CD14-positive monocyte (primary cell): ENCODE measurements at regions not wholly inside any gene's neighbourhood (a gene's known extent, or its start where the extent isn't known, plus 50 kb on each side); places are given as distances from the start of the nearest gene placed in this dataset.

Experiments used
- DNase-seq, 3 donors: peaks; one replicate each; pipeline ENCODE4 v3.0.0-alpha.2; 2011 to 2022
- H2AFZ ChIP-seq: 2 replicates; pipeline ENCODE4 v1.6.0; 2012; ENCODE audit warnings: mild to moderate bottlenecking, low read depth, low read length, inconsistent platforms; ENCODE audit not compliant: insufficient read depth, poor library complexity, severe bottlenecking
- H3K27ac ChIP-seq, 2 donors: 1 replicate in 1 of 2; 2 replicates in 1 of 2; pipeline ENCODE4 v1.5.1; 2012 to 2013; ENCODE audit warnings: low read length in 2 of 2, control low read depth in 1 of 2, inconsistent platforms in 1 of 2, low read depth in 1 of 2, mild to moderate bottlenecking in 1 of 2
- H3K27me3 ChIP-seq, 2 donors: one replicate each; pipeline versions ENCODE4 v1.6.0 to v1.6.1; 2011 to 2013; ENCODE audit warnings: low read length in 2 of 2; ENCODE audit not compliant: control insufficient read depth in 2 of 2, insufficient read depth in 2 of 2
- H3K36me3 ChIP-seq, 2 donors: replicated peaks in 1 of 2; 1 replicate in 1 of 2; 2 replicates in 1 of 2; pipeline versions ENCODE4 v1.5.1 to v1.6.1; 2012 to 2013; ENCODE audit warnings: low read length in 2 of 2, control low read depth in 1 of 2, inconsistent platforms in 1 of 2, mild to moderate bottlenecking in 1 of 2; ENCODE audit not compliant: insufficient read depth in 2 of 2, control insufficient read depth in 1 of 2
- H3K4me1 ChIP-seq, 2 donors: 1 replicate in 1 of 2; 2 replicates in 1 of 2; pipeline versions ENCODE4 v1.5.1 to v1.6.1; 2012 to 2013; ENCODE audit warnings: low read length in 2 of 2, control low read depth in 1 of 2, inconsistent platforms in 1 of 2, mild to moderate bottlenecking in 1 of 2, moderate library complexity in 1 of 2; ENCODE audit not compliant: insufficient read depth in 2 of 2, control insufficient read depth in 1 of 2
- H3K4me2 ChIP-seq: replicated peaks from 2 replicates; pipeline ENCODE3; 2012; ENCODE audit warnings: low read length, moderate library complexity, mild to moderate bottlenecking; ENCODE audit not compliant: poor library complexity, severe bottlenecking; ENCODE audit errors: extremely low read depth
- H3K4me3 ChIP-seq, 3 experiments: fragments of 200-600 bp in 1 of 3; sonication (generic) in 1 of 3; replicated peaks in 1 of 3; 1 replicate in 2 of 3; 2 replicates in 1 of 3; pipeline ENCODE4 v1.5.1; 2011 to 2013; ENCODE audit warnings: low read length in 3 of 3, mild to moderate bottlenecking in 3 of 3, control low read depth in 2 of 3, low read depth in 2 of 3, inconsistent platforms in 1 of 3, moderate library complexity in 1 of 3
- H3K79me2 ChIP-seq: 2 replicates; pipeline ENCODE4 v1.6.0; 2012; ENCODE audit warnings: mild to moderate bottlenecking, control low read depth, inconsistent platforms, low read length, moderate library complexity; ENCODE audit not compliant: insufficient read depth
- H3K9ac ChIP-seq: 2 replicates; pipeline ENCODE4 v1.6.0; 2017; ENCODE audit warnings: low read length, mild to moderate bottlenecking; ENCODE audit not compliant: insufficient read depth, poor library complexity, severe bottlenecking
- H3K9me3 ChIP-seq, 2 donors: replicated peaks in 1 of 2; 1 replicate in 1 of 2; 2 replicates in 1 of 2; pipeline versions ENCODE4 v1.5.1 to v1.6.1; 2012 to 2013; ENCODE audit warnings: low read length in 2 of 2, control low read depth in 1 of 2; ENCODE audit not compliant: control insufficient read depth in 1 of 2, insufficient read depth in 1 of 2
- H4K20me1 ChIP-seq: 2 replicates; pipeline ENCODE4 v1.6.0; 2012; ENCODE audit warnings: mild to moderate bottlenecking, low read length, control low read depth, moderate library complexity; ENCODE audit not compliant: insufficient read depth
- H3K27ac Mint-ChIP-seq, 7 donors: one replicate each; pipeline ENCODE4 v1.8.0; 2020; ENCODE audit warnings: mild to moderate bottlenecking in 7 of 7, mixed read lengths in 7 of 7, moderate library complexity in 6 of 7, inconsistent platforms in 2 of 7
- H3K27me3 Mint-ChIP-seq, 3 donors: one replicate each; pipeline ENCODE4 v1.8.0; 2021 to 2022; ENCODE audit warnings: low read depth in 3 of 3, mild to moderate bottlenecking in 3 of 3, mixed read lengths in 3 of 3, moderate library complexity in 3 of 3, inconsistent platforms in 1 of 3
- H3K36me3 Mint-ChIP-seq, 2 donors: one replicate each; pipeline ENCODE4 v1.8.0; 2020; ENCODE audit warnings: mixed read lengths in 2 of 2, inconsistent platforms in 1 of 2, mild to moderate bottlenecking in 1 of 2
- H3K4me1 Mint-ChIP-seq: one replicate; pipeline ENCODE4 v1.8.0; 2020; ENCODE audit warnings: mild to moderate bottlenecking, mixed read lengths
- H3K4me3 Mint-ChIP-seq, 2 donors: one replicate each; pipeline ENCODE4 v1.8.0; 2020; ENCODE audit warnings: mild to moderate bottlenecking in 2 of 2, mixed read lengths in 2 of 2, moderate library complexity in 1 of 2
- H3K9me3 Mint-ChIP-seq, 7 donors: one replicate each; pipeline ENCODE4 v1.8.0; 2020 to 2022; ENCODE audit warnings: mixed read lengths in 7 of 7, mild to moderate bottlenecking in 6 of 7, moderate library complexity in 6 of 7, inconsistent platforms in 2 of 7
- CTCF ChIP-seq: fragments of 200-600 bp; IDR thresholded peaks from one replicate; pipeline ENCODE4 v1.8.0; 2022; ENCODE audit warnings: antibody characterized with exemption, mild to moderate bottlenecking
- WGBS: methylation state at CpG from one replicate; pipeline ENCODE4 v1.1.5; 2013; ENCODE audit warnings: missing lambda C conversion rate; ENCODE audit not compliant: insufficient coverage; 5-methylcytosine and 5-hydroxymethylcytosine counted together
- intact Hi-C, 2 donors: fragments of 100-400 bp; cut with micrococcal nuclease; formaldehyde crosslinking; loops; one replicate each; pipeline versions ENCODE4 v1.15.0 to v1.15.1; 2023

- no peak for TF ChIP-seq CTCF
- H3K79me2 ChIP-seq: no peaks in the 10 kb centered on the region
- no peaks in the 10 kb centered on the region for H3K4me1 ChIP-seq
- H3K27me3 ChIP-seq: peaks cover 5 to 8% of the 10 kb centered on the region in 2 donors
- no peak overlapping the region for H2AFZ ChIP-seq
- peaks cover 4 to 10% (median 7%) of the 10 kb centered on the region in 3 donors for H3K27me3 Mint-ChIP-seq
- H4K20me1 ChIP-seq: no peaks in the 10 kb centered on the region
- H3K4me3 Mint-ChIP-seq: no peak overlapping the region
- H3K27ac Mint-ChIP-seq: no peak overlapping the region
- no peak overlapping the region for H3K27ac ChIP-seq
- intact Hi-C loops: no loop called here
- no peak overlapping the region for H3K4me3 ChIP-seq
- no peak for DNase-seq
- no peak overlapping the region for H3K9ac ChIP-seq
- no peaks in the 10 kb centered on the region for H3K36me3 ChIP-seq
- H3K9me3 Mint-ChIP-seq: peaks cover 0 to 2% (median 0%) of the 10 kb centered on the region in 7 donors
- no peaks in the 10 kb centered on the region for H3K9me3 ChIP-seq
- H3K36me3 Mint-ChIP-seq: no peaks in the 10 kb centered on the region
- H3K4me2 ChIP-seq: no peak overlapping the region
- WGBS: no CpG with 5 or more reads among the region's 4 CpGs
- H3K4me1 Mint-ChIP-seq: no peaks in the 10 kb centered on the region
Measured at GRCh38 chr16:73885319-73885718, 411.3 kb upstream of the PSMD7 start.

- Histone ChIP-seq H3K4me1 (no peaks in the 10 kb centered on the region), H3K27me3 (peaks cover 1 to 6% of the 10 kb centered on the region in 2 donors), H3K4me2 (no peak overlapping the region), H3K79me2 (no peaks in the 10 kb centered on the region), H3K4me3 (no peak overlapping the region), H4K20me1 (no peaks in the 10 kb centered on the region), H3K36me3 (no peaks in the 10 kb centered on the region), H2AFZ (no peak overlapping the region), H3K9me3 (no peaks in the 10 kb centered on the region), H3K27ac (no peak overlapping the region), H3K9ac (no peak overlapping the region)
- no peak for DNase-seq
- TF ChIP-seq CTCF: no peak
- Mint-ChIP-seq H3K4me3 (no peak overlapping the region), H3K27me3 (peaks cover 4 to 6% (median 5%) of the 10 kb centered on the region in 3 donors), H3K4me1 (no peaks in the 10 kb centered on the region), H3K9me3 (no peaks in the 10 kb centered on the region), H3K36me3 (no peaks in the 10 kb centered on the region), H3K27ac (no peak overlapping the region)
- intact Hi-C loops: no loop called here
- WGBS: 87% methylated on average over 2 of the region's 3 CpGs
Measured at GRCh38 chr16:73883841-73884240, 412.8 kb upstream of the PSMD7 start.
